GM18519 (cell line): ENCODE measurements at regions not wholly inside any gene's neighbourhood (a gene's known extent, or its start where the extent isn't known, plus 50 kb on each side); places are given as distances from the start of the nearest gene placed in this dataset.

Experiments used
- ATAC-seq: cut with Tn5 transposase; IDR thresholded peaks from one replicate; pipeline ENCODE4 v1.9.1; 2021; ENCODE audit warnings: mild to moderate bottlenecking, moderate library complexity; ENCODE audit not compliant: unreplicated experiment, low FRiP score

GRCh38 chr2:235334179-235334578 is 159.7 kb upstream of the AGAP1 start:
- ATAC-seq = no peak

- no peak for ATAC-seq
Observed at GRCh38 chr2:235343156-235343774, 150.6 kb upstream of the AGAP1 start.

DNA sequence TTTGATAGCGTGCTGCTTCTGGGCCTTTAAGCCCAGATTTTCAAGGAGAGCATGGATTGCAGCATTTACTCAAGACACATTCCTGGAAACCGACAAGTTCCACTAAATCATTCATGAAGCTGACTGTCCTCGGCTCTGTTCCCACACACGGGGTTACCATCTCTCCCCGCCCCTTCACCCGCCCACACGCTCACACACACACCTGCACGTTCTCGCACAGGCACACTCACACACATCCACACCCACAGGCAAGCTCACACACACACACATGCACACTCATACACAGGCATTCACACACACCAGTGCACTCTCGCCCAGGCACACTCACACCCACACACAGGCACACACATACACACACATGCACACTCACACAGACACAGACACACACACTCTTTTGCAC is 150.0 kb upstream of the AGAP1 start:
- no peak for ATAC-seq

DNA sequence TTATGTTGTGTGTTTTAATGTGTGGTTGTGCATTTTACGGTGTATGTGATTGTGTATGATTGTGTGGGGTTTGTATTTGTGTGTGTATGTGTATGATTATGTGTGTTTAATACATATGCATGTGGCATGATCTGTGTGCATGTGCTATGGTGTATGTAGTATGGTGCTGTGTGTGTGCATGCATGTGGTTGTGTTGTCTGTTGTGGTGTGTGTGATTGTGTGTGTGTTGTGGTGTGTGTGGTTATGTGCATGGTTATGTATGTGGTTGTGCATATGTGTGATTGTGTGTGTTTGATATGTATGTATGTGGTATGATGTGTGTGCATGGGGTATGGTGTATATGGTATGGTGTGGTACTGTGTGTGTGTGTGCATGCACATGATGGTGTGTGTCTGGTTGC is 148.1 kb upstream of the AGAP1 start:
- ATAC-seq = no peak

- ATAC-seq = no peak
Observed at GRCh38 chr2:235347691-235348090, 146.2 kb upstream of the AGAP1 start.

- no peak for ATAC-seq
Observed at GRCh38 chr2:235348329-235348728, 145.5 kb upstream of the AGAP1 start.

DNA sequence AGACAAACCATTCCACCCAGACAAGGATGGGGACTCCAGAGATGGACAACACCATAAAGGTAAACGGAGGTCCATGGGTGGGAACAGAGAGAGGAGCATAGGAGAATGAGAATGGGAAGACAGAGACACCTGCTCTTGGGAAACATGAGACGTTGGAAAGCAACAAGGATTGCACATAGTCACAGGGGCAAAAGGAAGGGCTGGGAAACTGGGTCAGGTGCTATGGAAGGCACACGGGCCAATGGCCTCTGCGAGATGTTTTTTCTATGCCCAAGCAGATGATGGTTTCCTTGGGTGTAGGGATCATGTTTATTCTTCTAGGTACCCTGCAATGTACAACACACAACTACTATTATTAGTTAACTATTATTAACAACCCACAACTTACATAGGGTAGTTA is 143.6 kb upstream of the AGAP1 start:
- no peak for ATAC-seq

- no peak for ATAC-seq
Observed at GRCh38 chr2:235352541-235352940, 141.3 kb upstream of the AGAP1 start.

- ATAC-seq = no peak
Observed at GRCh38 chr2:235357881-235358280, 136.0 kb upstream of the AGAP1 start.

DNA sequence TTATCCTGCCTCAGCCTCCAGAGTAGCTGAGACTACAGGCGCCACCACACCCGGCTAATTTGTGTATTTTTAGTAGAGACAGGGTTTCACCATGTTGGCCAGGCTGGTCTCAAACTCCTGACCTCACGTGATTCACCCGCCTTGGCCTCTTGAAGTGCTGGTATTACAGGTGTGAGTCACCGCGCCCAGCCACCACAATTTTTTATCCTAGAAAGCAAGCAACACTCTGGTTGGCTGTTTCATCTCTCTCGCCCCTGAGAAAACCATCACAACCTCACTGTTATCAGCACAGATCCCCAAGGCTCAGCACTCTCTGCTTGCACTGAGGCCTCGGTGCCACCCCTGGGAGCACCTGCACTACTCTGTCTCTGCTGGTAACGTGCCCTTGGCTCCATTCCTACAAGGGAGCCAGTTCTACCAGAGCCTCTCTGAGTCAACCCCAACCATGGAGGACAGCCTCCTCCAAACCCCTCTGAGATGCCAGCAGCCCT is 134.8 kb upstream of the AGAP1 start:
- no peak for ATAC-seq

- no peak for ATAC-seq
Observed at GRCh38 chr2:235360446-235360845, 133.4 kb upstream of the AGAP1 start.

GRCh38 chr2:235365743-235366142 is 128.1 kb upstream of the AGAP1 start:
- no peak for ATAC-seq

- no peak for ATAC-seq
Observed at GRCh38 chr2:235366390-235366789, 127.5 kb upstream of the AGAP1 start.

DNA sequence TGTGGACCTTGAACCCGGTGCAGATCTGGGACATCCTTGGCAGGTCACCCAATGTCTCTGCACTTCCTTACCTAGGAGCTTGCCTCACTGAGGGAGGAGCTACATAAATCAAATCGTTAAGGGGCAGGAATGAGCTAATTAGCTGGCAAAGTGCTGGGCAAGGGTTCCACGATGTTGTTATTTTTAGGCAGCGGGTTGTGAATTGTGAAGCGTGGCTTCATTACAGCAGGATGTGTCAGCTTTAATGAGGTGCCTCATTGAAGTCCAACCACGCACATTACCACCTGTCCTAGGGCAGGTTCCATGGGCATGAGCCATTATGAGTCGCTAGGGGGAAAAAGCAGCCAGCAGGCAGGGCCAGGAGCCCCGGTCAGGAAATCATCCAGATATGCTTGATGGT is 127.0 kb upstream of the AGAP1 start:
- no peak for ATAC-seq

DNA sequence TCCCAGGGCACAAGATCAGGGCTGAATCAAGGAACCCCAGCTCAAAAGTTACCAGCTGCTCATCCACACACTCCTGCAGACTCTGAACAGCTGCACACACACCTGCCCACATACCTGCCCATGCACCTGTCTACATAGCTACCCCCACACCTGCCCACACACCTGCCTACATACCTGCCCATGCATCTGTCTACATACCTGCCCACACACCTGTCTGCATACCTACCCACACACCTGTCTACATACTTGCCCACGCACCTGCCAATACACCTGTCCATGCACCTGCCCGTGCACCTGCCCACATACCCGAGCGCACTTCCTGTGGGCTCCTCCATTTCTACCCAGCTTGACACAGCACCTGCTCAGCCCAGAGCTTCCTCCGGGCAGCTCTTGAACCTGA is 122.8 kb upstream of the AGAP1 start:
- no peak for ATAC-seq

DNA sequence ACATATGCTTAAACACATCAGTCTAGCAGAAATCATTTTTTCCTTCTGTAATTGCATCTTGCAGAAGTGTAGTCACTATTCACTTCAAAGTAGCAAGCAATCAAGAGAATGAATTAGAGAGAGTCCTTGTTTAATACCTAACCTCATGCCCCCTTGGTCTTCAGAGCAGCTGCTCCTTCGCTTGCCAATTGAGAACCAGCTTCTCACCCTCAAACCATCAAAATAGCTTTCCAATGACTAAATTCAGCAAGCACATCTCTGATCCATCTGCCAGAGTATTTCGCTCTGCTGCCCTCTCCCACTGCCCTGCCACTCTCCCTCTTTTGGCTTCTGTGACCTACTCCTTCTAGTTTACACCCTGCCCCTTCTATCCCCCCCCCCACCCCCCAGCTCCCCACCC is 120.7 kb upstream of the AGAP1 start:
- no peak for ATAC-seq

DNA sequence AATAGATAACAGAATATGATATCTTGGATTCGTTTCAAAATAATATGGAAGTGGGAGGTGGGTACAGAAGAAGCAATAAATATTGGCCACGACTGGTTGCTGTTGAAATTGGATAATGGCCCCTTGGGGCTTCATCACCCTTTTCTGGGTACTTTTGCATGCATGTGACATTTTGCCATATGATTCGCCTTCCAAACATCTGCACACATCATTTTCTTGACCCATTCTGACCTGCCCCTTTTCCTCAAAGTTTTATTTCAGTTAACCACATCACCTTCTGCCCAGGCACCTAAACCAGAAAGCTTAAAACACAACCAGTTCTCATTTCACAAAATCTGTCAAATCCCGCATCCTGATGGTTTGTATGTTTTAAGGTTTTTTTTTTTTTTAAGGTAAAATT is 116.7 kb upstream of the AGAP1 start:
- ATAC-seq = no peak

GRCh38 chr2:235378246-235378645 is 115.6 kb upstream of the AGAP1 start:
- ATAC-seq = no peak

DNA sequence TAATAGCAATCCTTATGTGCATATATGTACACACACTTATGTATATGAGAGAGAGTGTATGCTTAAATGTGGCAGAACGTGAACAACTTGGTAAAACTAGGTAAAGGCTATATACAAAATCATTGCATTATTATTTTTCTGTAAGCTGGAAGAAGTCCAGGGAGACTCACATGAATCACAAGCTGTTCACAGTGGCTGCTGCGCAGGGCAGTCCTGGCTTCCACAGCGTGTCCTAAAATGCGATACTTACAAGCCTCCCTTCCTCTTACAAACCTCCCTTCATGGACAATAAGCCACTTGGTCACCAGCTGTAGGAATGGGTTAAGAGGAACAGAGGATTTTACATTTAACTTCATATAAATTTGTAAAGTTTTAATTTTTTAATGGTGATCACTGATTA is 114.9 kb upstream of the AGAP1 start:
- no peak for ATAC-seq

- no peak for ATAC-seq
Observed at GRCh38 chr2:235381261-235381912, 112.5 kb upstream of the AGAP1 start.

GRCh38 chr2:235382179-235382578 is 111.7 kb upstream of the AGAP1 start:
- ATAC-seq = no peak

- no peak for ATAC-seq
Observed at GRCh38 chr2:235382601-235383000, 111.2 kb upstream of the AGAP1 start.
